NCI-H2227 (cell line): ENCODE measurements at regions not wholly inside any gene's neighbourhood (a gene's known extent, or its start where the extent isn't known, plus 50 kb on each side); places are given as distances from the start of the nearest gene placed in this dataset.
"Not testable (repeated sequence)": the region's sequence is repeated elsewhere in the genome, so short reads cannot be mapped to it uniquely, and the experiment has no call there.

ENCODE experiments used
- DNase-seq: peaks from one replicate; lab custom pipeline; 2025; ENCODE audit not compliant: unreplicated experiment; lab: John Stamatoyannopoulos, UW

DNA sequence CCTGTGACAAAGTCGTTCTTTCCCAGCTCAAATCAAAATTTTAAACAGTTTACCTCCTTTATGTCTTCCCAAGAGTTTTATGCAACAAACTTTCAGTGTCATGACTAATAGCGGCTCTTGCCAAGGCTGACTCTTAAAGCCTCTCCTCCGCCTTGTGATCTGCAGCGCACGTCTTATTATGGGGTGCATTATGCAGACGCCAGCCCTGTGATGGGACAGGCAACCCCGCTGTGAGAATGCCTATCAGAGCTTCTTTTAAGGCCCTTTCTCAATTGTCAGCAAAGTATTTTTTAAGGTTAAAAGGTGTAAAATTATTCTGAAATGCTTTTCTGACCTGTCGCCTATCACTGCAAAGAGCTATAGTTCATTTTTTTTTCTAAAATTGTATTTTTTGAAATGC lies 152.8 kb downstream of the SOX1 start:
- DNase-seq = peak; percentile 3

DNA sequence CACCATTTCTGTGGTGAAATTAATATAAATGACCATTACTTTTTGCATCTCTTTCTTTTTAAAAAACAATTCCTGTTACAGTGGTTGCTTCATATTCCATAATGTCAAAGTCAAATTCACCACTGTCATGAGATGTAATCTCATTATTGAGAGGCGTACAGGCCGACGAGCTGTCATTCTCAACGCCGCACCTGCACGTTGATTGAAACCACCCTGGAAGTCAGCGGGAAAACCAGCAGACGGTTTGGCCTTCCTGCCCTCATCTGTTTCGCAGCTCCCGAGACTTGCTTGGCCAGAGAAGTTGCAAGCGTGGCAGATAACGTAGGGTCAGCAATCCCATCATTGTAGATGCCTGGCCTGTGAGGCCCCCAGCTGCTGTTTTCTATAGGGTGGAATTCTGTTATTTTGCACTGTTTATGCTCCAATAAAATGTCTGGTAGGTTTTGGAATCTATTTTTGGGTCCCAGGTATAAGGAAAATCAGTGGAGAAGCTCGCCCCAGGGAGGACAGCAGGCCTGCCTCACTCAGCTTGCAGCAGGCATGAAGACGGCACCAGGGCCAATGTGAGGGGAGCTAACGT lies 153.4 kb downstream of the SOX1 start:
- DNase-seq = no peak

DNA sequence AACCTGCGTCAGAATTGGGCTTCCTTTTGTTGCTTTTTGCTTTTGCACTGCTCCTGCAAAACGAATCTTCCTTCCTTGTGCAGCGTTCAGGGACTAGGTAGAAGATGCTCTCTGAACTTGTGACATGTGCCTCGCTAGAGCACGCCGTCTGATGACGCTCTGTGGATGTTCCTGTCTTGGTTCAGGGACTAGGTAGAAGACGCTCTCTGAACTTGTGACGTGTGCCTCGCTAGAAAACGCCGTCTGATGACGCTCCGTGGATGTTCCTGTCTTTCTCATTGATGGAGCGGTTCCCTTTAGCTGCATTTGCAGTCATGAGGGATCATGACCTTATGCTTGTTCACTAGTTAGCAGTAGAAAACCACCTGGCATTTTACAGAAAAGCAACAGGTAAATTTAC lies 154.0 kb downstream of the SOX1 start:
- no peak for DNase-seq

DNA sequence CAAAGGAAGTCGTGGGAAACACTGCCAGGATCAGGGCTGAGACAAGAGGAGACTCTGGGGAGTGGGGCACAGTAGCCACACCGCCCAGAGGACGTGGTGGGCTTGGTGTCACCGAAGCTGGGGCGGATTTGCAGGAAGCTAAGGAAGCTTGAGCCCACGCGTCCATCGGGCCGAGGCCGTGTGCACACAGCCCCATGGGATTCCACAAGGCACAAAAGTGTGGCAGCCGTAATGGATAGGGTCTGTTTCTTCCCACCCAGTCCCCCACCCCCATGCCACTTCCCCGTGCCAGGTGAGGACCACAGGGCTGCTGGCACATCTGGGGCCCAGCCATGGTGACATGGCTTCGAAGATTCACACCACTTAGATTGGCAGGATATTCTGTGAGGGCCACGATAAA lies 153.2 kb upstream of the SPACA7 start:
- no peak for DNase-seq

DNA sequence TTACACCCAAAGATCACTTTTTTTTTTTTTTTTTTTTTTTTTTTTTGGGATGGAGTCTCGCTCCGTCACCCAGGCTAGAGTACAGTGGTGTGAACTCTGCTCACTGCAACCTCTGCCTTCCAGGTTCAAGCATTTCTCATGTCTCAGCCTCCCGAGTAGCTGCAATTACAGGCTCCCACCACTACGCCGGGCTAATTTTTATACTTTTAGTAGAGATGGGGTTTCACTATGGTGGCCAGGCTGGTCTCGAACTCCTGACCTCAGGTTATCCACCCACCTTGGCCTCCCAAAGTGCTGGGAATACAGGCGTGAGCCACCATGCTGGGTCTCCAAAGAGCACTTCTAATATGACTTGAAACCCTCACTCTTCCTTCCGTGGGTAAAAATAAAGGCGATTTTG lies 152.2 kb upstream of the SPACA7 start:
- not testable (repeated sequence) for DNase-seq

DNA sequence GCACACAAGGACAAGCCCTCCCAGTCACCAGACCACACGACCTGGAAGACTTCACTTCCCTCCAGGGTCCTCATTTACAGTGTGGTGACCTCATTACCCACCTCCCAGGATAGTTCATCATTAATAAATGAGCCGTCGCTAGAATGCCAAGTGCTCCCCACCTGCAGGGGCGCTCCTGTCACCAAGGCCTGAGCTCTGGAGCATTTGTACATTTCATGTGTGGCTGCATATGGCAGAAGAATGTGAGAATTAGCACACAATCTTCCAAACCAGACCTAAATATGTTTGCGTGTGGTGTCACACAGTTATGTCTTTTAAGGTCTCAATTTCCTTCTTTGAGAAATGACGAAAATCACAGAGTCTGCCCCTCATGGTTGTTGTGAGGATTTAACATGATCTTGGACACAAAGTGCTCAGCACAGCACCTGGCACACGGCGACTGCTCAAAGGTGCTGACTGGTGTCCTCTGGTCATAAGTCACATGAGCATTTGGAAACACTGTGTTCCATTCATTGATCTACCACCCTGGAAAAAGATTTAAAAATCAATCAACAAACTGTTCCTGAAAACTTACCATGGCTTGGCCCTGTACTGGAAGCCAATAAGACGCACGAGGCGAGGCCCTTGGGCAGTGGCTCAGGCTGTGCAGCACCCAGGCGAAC lies 150.6 kb upstream of the SPACA7 start:
- DNase-seq = no peak

DNA sequence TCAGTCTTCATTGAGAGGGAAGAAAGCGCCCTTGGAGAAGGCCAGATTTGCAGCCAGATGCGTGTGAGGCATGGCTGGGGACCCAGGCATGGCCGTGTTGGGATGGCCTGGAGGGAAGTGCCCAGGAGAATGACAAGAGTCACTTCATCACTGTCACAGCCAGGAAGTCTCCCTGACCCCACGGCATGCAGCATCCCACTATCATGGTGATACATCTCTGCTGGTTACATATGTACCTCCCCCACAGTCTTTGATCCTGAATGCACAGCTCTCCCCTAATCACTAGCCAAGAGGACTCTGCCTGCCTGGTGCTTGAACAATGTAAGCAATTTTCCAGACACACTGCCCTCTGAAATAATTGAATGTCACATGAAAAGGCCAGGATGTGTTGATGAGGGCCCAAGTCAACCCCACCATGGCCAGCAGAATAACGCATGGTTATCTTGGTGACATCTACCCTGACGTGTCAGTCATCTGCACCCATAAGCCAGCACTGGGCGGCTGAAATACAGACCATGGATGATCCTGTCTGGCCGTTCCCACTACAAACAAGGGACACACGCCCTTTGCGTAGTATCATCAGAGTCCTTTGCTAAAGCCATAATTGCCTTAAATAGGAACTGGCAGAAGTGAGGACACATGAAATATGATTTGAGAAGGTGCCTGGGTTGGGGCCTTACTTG lies 149.7 kb upstream of the SPACA7 start:
- DNase-seq = no peak

DNA sequence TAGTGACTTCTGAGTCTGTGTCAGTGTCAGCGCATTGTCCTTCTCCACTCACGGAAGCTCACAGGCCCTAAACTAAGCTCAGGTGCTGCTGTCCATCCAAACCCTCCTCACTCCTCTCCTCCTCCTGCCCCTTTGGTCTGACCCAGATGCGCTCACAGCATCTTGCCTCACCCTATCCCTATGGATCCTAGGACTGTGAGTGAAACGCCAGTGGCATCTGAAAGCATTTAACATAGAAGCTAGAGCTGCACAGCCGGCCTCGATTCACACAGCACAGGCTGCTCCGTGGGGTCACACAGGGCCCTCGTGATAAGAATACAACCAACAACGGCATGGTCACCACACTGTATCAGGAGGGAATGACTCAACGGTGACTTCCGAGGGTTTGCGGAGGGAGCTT lies 149.1 kb upstream of the SPACA7 start:
- DNase-seq = no peak

DNA sequence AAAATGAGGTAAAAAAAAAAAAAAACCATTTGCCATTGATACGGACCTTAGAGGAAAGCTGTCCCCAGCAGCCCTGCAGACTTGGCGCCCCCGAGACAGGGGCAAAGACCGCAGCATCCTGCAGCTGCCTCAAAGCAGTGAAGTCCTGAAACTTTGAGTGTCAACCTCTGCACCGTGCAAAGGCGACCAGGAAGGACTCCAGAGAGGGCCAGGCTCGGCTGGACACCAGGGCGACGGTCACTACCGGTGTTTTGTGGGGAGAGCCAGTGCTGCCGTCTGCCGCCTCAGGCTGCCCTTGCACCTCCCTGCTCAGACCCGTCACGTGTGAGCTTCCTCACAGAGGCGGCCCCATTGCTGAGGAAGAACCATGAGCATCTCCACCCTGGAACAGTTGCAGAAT lies 146.7 kb upstream of the SPACA7 start:
- no peak for DNase-seq

DNA sequence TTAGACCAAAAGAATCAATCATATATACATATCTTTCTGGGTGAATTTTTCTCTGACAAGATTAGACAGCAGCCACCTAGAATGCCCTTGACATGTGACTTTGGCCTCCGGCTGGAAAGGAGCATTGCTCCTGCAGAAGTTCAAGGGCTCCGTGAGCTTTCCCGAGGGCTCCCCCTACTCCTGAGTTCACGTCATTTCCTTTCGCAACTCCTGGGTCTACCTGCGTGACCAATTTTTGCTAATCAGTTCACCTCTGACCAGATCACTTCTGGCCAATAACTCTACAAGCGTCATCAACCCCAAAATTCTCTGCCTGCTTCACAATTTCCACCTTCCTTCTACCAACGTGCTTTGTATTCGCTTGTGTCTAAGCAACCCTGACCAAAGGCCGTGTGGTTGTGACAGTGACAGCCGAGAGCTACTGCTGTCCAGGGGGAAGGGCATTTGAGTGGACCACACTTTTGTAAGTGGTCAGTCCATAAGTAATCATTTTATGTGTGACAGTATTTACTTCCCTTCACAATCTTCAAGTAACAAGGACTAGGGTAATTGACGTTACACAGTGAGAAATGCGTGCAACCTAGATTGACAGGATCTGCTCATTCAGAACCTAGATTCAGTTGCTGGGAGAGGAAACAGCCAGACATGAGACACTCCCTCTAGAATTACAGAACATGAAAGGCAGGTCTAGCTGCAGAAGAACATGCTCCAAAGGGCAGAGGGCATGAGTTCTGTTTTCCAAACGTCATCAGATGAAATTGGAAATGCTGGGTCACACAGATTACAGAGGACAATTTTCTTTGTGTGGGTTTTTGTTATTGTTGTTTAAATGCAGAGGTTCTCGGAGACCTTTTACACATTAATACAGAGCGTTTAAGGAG lies 145.9 kb upstream of the SPACA7 start:
- no peak for DNase-seq

DNA sequence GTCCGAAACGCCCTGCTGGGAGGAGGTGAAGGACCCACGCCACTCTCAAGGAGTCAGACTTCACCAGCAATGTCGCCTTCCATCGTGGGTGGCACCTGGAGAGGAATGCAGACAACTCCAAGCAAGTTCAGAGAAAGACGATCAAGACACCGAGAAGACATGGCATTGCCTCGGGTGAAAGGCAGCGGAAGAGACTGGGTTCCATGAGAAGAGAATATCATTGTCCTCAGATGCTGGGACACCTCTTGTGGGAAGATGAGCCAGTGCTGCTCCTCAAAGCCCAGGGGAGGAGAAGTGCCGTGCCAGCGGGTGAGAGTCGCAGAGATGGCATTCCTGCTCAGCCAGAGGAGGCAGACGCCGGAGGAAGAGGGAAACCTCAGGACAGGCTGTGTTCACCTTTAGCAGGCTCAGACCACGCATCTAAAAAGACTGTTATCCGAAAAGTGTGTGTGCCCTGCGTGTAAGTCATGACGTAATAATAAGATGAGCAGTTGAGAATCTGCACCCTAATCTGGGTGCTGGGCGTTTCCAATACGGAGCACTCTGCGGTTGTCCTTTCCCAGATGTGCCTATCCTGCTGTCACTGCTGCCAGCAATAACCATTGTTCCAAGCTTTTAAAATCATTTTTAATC lies 144.6 kb upstream of the SPACA7 start:
- DNase-seq = no peak

DNA sequence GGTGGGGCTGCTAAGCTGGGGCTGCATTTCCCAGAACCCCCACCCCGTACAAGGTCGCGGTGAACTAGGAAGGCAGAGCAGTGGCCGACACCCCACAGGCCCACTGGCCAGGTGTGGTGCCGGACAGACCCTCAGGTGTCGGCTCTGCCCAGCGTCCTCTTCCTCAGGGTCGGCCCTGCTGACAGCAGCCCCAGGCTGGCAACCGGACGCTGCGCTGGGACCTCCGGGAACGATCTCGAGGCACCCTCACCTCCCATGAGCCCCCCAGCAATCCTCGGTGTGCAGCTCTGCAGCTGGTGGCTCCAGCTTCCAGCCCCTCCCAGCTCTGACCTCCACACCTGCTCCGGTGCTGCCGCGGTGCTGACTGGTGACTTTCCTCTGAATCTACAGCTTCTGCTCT lies 142.9 kb upstream of the SPACA7 start:
- DNase-seq = no peak

DNA sequence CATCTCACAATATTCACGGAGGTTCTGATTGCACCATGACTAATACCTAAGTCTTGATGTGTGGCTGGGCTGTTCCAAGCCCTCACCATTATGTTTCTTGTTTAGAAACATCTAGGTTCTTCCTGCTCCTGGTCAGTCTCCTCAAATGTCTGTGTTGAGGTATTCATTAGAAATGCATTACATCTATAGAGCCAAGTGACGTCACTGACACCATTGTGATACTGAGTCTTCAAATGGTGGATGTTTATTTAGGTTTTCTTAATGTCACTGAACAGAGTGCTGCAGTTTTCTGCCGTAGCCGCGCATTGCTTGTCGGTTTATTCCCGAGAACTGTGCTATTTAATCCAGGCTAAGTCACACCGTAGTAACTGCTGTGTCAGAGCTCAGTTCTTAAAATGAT lies 142.4 kb upstream of the SPACA7 start:
- no peak for DNase-seq

DNA sequence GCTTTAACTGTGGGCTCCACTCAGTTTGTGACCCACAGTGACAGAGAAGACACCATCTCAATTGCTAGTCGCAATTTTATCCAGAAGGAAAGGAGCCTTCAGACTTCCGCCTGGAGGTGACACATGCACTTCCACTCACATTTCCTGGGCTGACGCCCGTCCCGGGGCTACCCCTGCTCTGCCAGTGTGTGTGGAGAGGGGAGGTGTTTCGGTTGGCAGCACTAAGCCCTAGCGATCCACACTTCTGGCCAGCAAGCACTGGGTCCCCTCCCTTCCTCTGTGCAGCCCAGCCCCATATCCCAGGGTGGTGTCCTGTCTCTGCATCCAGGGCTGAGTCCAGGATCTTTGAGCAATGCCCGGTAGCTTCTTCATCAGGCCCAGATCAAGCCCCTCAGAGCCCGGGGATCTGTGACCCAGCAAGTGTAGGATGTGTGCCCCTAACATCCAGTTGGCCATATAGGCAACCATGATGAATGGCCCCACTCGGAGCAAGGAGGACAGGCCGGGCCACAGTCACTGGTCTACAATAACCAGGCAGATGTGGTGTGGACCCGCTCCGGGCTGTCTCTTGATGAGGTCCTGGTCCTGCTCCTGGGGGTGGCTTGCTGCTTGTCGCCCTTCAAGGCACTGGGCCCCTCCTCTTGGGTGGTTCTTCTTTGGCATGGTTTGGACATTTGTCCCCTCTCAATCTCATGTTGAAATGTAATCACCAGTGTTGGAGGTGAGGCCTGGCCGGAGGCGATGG lies 141.9 kb upstream of the SPACA7 start:
- no peak for DNase-seq

DNA sequence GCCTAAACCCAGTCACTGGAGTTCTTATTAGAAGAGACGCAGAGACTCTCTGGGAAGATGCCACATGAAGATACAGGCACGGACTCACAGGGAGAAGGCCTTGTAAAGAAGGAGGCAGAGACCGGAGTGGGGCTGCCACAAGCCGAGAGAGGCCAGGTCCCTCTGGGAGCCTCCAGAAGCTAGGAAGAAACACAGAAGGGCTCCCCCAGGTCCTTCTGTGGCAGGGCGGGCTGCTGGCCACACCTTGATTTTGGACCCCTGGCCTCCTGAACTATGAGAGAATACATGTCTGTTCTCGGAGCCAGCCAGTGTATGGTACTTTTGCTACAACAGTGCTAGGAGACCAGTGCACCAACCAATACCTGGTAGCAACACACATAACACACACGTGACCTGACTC lies 140.1 kb upstream of the SPACA7 start:
- no peak for DNase-seq

DNA sequence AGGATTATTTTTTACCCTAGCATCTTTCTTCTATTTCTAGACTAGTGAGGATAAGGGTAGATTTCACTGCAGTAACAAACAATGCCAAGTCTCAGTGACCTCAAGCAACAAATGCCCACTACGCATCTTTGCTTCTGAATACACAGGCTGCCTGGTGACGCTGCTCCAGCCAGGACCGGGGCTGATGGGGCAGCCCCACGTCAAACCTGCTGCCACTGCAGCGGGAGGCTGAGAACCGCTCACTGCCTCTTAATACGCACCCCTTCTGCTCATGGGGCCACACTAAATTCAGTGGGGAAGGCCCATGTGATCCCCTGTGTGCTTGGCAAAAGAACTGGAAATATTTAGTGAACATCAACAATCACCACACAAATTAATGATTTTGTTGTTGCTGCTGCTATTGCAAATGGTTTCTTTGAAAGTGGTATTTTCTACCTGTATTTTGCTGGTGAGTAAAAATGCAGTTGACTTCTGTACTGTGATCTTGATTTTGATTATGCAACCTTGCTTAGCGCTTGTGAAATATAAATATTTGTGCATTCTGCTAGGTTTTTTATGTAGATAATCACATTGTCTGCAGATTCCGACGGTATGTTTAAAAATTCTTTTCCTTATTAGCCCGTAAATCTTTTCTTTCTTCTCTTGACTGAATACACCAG lies 139.5 kb upstream of the SPACA7 start:
- DNase-seq = no peak

DNA sequence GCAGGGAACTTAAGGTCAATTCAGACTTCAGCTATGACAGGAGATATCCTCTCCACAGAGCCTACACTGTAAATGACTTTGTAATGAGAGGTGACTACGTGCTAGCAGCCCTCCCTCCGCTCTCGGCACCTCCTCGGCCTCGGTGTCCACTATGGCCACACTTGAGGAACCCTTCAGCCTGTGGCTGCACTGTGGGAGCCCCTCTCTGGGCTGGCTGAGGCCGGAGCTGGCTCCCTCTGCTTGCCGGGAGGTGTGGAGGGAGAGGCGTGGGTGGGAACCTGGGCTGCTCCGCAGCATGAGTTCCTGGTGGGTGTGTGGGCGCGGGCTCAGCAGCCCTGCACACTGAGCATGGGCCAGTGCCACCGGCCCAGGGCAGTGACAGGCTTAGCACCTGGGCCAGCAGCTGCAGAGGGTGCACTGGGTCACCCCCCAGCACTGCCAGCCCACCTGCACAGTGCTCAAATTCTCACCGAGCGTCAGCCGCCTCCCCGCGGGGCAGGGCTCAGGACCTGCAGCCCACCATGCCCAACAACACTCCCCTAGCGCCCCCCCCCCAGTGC lies 137.6 kb upstream of the SPACA7 start:
- DNase-seq = no peak

DNA sequence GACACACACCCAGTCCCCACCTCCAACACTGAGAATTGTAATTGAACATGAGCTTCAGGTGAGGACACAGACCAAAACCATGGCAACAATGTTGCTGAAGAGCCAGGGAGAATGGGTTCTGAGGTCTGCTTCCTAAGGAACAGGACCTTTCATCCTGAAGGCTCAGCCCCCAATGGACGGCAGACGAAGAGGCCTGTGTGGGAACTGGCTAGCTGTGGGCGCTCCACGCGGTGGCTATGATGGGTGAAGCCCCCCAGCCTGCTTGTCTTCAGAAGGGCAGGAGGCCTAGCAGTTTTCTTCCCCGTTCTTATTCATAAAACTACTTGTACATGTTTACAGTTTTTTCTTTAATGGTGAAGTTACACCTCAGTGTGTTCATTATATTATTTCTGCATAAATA lies 136.1 kb upstream of the SPACA7 start:
- no peak for DNase-seq

DNA sequence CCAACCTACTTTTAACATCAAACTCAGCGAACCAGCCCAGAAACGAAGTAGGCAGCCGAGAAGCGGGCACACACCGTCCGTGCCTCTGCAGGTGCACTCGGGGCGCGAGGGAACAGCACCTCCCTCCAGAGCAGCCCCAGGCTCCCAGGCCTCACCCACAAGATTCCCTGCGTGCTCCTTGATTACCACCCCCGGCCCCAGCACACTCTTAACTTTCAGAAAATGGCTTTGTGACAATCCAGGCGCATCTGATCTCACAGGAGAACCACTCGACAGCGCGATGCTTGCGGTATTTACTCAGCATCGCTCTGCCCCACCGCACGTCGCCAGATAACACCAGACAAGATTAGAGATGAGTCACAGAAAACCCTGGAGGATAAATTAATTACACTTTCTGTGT lies 134.9 kb upstream of the SPACA7 start:
- peak; percentile 28 for DNase-seq

DNA sequence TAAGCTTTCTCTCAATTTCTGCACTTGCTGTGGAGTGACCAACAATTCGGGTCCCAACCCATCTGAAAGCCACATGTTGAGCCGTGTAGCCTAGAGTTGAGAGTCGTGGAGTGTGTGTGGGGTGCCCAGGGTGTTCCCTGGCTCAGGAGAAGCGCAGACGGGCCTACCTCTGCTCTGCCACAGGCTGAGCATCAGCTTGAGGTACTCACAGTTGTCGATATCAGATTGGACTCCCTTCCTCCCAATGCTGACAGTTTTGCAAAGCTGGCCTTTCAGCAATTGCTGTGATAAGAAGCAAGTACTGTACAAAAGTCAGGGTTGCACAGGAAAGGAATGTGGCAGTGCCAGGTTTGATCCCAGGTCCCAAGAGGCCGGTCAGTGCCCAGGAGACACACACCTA lies 133.4 kb upstream of the SPACA7 start:
- no peak for DNase-seq
